H9 (cell line): ENCODE measurements at regions not wholly inside any gene's neighbourhood (a gene's known extent, or its start where the extent isn't known, plus 50 kb on each side); places are given as distances from the start of the nearest gene placed in this dataset.

Experiments
- DNase-seq: peaks from one replicate; pipeline ENCODE4 v3.0.0-alpha.2; 2017
- H2AFZ ChIP-seq: one replicate; pipeline ENCODE4 v1.6.1; 2013; ENCODE audit warnings: mild to moderate bottlenecking, low read length, control low read depth, moderate library complexity
- H2AK5ac ChIP-seq: 2 replicates; pipeline ENCODE4 v1.6.1; 2013; ENCODE audit warnings: low read length, control low read depth, mixed read lengths; ENCODE audit not compliant: insufficient read length
- H2BK120ac ChIP-seq: one replicate; pipeline ENCODE4 v1.6.1; 2013; ENCODE audit warnings: low read depth, mild to moderate bottlenecking, low read length, control low read depth, inconsistent platforms; ENCODE audit not compliant: poor library complexity, severe bottlenecking
- H2BK12ac ChIP-seq: 2 replicates; pipeline ENCODE4 v1.6.1; 2013; ENCODE audit warnings: low read length, control low read depth, mixed read lengths, low read depth; ENCODE audit not compliant: insufficient read length
- H2BK15ac ChIP-seq: 2 replicates; pipeline ENCODE4 v1.6.1; 2013; ENCODE audit warnings: low read depth, low read length, control low read depth
- H2BK20ac ChIP-seq: one replicate; pipeline ENCODE4 v1.6.1; 2013; ENCODE audit warnings: low read depth, mild to moderate bottlenecking, low read length, control low read depth, inconsistent platforms; ENCODE audit not compliant: poor library complexity, severe bottlenecking
- H2BK5ac ChIP-seq: 2 replicates; pipeline ENCODE4 v1.6.1; 2013; ENCODE audit warnings: low read length, control low read depth, mixed read lengths; ENCODE audit not compliant: insufficient read length
- H3K14ac ChIP-seq: 2 replicates; pipeline ENCODE4 v1.6.1; 2013; ENCODE audit warnings: low read length, control low read depth; ENCODE audit not compliant: insufficient read depth
- H3K18ac ChIP-seq: 2 replicates; pipeline ENCODE4 v1.6.1; 2013; ENCODE audit warnings: low read depth, mild to moderate bottlenecking, mixed read lengths, low read length, control low read depth; ENCODE audit not compliant: insufficient read length
- H3K23ac ChIP-seq: 2 replicates; pipeline ENCODE4 v1.6.1; 2013; ENCODE audit warnings: low read length, control low read depth, mixed read lengths, low read depth; ENCODE audit not compliant: insufficient read length
- H3K23me2 ChIP-seq: 2 replicates; pipeline ENCODE4 v1.6.1; 2013; ENCODE audit warnings: low read depth, mild to moderate bottlenecking, mixed read lengths, low read length, control low read depth; ENCODE audit not compliant: insufficient read length, poor library complexity, severe bottlenecking
- H3K27ac ChIP-seq: 2 replicates; pipeline ENCODE4 v1.5.1; 2013; ENCODE audit warnings: low read length, control low read depth, mixed read lengths, low read depth; ENCODE audit not compliant: insufficient read length
- H3K27me3 ChIP-seq: 2 replicates; pipeline ENCODE4 v1.6.1; 2013; ENCODE audit warnings: low read length, control low read depth, inconsistent platforms; ENCODE audit not compliant: insufficient read depth
- H3K4ac ChIP-seq: 2 replicates; pipeline ENCODE4 v1.6.1; 2013; ENCODE audit warnings: low read depth, mild to moderate bottlenecking, control low read depth, inconsistent platforms, low read length, moderate library complexity
- H3K4me1 ChIP-seq: 2 replicates; pipeline ENCODE4 v1.6.1; 2013; ENCODE audit warnings: low read length, control low read depth, inconsistent platforms; ENCODE audit not compliant: insufficient read depth
- H3K4me2 ChIP-seq: 2 replicates; pipeline ENCODE4 v1.6.1; 2013; ENCODE audit warnings: low read length, control low read depth, mixed read lengths; ENCODE audit not compliant: insufficient read length, insufficient read depth
- H3K56ac ChIP-seq: 2 replicates; pipeline ENCODE4 v1.6.1; 2013; ENCODE audit warnings: low read depth, mild to moderate bottlenecking, mixed read lengths, low read length, control low read depth; ENCODE audit not compliant: insufficient read length
- H3K79me1 ChIP-seq: 2 replicates; pipeline ENCODE4 v1.6.1; 2013; ENCODE audit warnings: low read depth, mild to moderate bottlenecking, moderate library complexity, low read length, control low read depth, inconsistent platforms; ENCODE audit not compliant: insufficient read depth, poor library complexity, severe bottlenecking
- H3K79me2 ChIP-seq: 2 replicates; pipeline ENCODE4 v1.6.1; 2013; ENCODE audit warnings: low read length, control low read depth, inconsistent platforms; ENCODE audit not compliant: insufficient read depth
- H3K9ac ChIP-seq: 2 replicates; pipeline ENCODE4 v1.6.1; 2013; ENCODE audit warnings: low read length, control low read depth, mixed read lengths; ENCODE audit not compliant: insufficient read length; ENCODE audit errors: extremely low read depth
- H3K9me3 ChIP-seq: one replicate; pipeline ENCODE4 v1.6.1; 2013; ENCODE audit warnings: low read depth, low read length, inconsistent platforms; ENCODE audit not compliant: control insufficient read depth
- H3T11ph ChIP-seq: one replicate; pipeline ENCODE4 v1.6.1; 2013; ENCODE audit warnings: mild to moderate bottlenecking, low read length, control low read depth, inconsistent platforms
- H4K20me1 ChIP-seq: one replicate; pipeline ENCODE4 v1.6.1; 2013; ENCODE audit not compliant: control insufficient read depth, insufficient read length, insufficient read depth
- H4K5ac ChIP-seq: 2 replicates; pipeline ENCODE4 v1.6.1; 2013; ENCODE audit warnings: low read depth, mild to moderate bottlenecking, mixed read lengths, low read length, control low read depth; ENCODE audit not compliant: insufficient read length
- H4K8ac ChIP-seq: replicated peaks from 2 replicates; pipeline ENCODE4 v1.6.1; 2013; ENCODE audit warnings: low read length, control low read depth, mixed read lengths, low read depth; ENCODE audit not compliant: insufficient read length
- H4K91ac ChIP-seq: 2 replicates; pipeline ENCODE4 v1.6.1; 2013; ENCODE audit warnings: low read depth, mild to moderate bottlenecking, moderate library complexity, mixed read lengths, low read length, control low read depth; ENCODE audit not compliant: insufficient read length
- H3K27ac Mint-ChIP-seq, 3 experiments: 2 replicates in 2 of 3; 3 replicates in 1 of 3; pipeline ENCODE4 v1.8.0; 2020 to 2021; ENCODE audit warnings: mixed read lengths in 3 of 3, mild to moderate bottlenecking in 1 of 3, moderate library complexity in 1 of 3
- H3K27me3 Mint-ChIP-seq: 2 replicates; pipeline ENCODE4 v1.8.0; 2021; ENCODE audit warnings: low read depth, mild to moderate bottlenecking, moderate library complexity, mixed read lengths
- H3K36me3 Mint-ChIP-seq, 3 experiments: 2 replicates in 2 of 3; 3 replicates in 1 of 3; pipeline ENCODE4 v1.8.0; 2020 to 2021; ENCODE audit warnings: low read depth in 3 of 3, mixed read lengths in 3 of 3; ENCODE audit not compliant: insufficient read depth in 1 of 3
- H3K4me1 Mint-ChIP-seq, 2 experiments: 2 replicates each; pipeline ENCODE4 v1.8.0; 2020; ENCODE audit warnings: mixed read lengths in 2 of 2
- H3K4me3 Mint-ChIP-seq, 2 experiments: 2 replicates in 1 of 2; 3 replicates in 1 of 2; pipeline ENCODE4 v1.8.0; 2020 to 2021; ENCODE audit warnings: mild to moderate bottlenecking in 2 of 2, mixed read lengths in 2 of 2, moderate library complexity in 1 of 2
- H3K9me3 Mint-ChIP-seq, 2 experiments: 2 replicates in 1 of 2; 3 replicates in 1 of 2; pipeline ENCODE4 v1.8.0; 2020; ENCODE audit warnings: mild to moderate bottlenecking in 2 of 2, mixed read lengths in 2 of 2, moderate library complexity in 1 of 2
- WGBS: extraction: QIAGEN DNeasy Blood & Tissue Kit; methylation state at CpG from one replicate; pipeline ENCODE4 v1.1.7; 2013; ENCODE audit warnings: missing lambda C conversion rate, low lambda C conversion rate, mixed read lengths; ENCODE audit not compliant: insufficient read length; ENCODE audit errors: extremely low coverage; 5-methylcytosine and 5-hydroxymethylcytosine counted together
- TF ChIP-seq, protein P1 (sequence below): fragments of 200-600 bp; sonication (generic); conservative IDR thresholded peaks from 3 replicates; pipeline ENCODE4 v1.8.0; 2021; ENCODE audit warnings: antibody characterized with exemption, mild to moderate bottlenecking

DNA sequence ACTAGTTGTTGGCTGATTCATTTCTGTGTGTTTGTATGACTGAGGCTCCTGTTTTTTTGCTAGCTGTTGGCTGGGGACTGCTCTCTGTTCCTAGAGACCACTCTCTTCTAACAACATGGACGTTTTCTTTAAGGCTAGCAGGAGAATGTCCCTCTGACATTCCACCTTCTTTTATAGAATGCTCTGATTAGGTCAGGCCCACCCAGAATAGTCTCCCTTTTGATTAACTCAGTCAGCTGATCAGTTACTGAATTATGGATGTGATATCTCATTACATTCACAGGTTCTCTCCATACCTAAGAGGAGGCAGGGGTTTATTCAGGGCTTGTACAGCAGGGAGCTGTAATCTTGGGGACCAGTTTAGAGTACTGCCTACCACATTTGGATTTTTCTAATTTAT is 175.6 kb upstream of the RHOBTB1 start:
- H3K27ac ChIP-seq: no peak overlapping the region
- H2AK5ac ChIP-seq: no peak overlapping the region
- no peaks in the 10 kb centered on the region for H3K4me1 ChIP-seq
- H2BK5ac ChIP-seq: no peak overlapping the region
- H4K5ac ChIP-seq: no peak overlapping the region
- no peak overlapping the region for H4K8ac ChIP-seq
- H2AFZ ChIP-seq: no peak overlapping the region
- Mint-ChIP-seq H3K27ac (no peak overlapping the region), H3K4me1 (no peaks in the 10 kb centered on the region), H3K4me3 (no peak overlapping the region), H3K36me3 (no peaks in the 10 kb centered on the region), H3K27me3 (no peaks in the 10 kb centered on the region), H3K9me3 (no peaks in the 10 kb centered on the region)
- no peaks in the 10 kb centered on the region for H3K27me3 ChIP-seq
- TF ChIP-seq, protein P1, sequence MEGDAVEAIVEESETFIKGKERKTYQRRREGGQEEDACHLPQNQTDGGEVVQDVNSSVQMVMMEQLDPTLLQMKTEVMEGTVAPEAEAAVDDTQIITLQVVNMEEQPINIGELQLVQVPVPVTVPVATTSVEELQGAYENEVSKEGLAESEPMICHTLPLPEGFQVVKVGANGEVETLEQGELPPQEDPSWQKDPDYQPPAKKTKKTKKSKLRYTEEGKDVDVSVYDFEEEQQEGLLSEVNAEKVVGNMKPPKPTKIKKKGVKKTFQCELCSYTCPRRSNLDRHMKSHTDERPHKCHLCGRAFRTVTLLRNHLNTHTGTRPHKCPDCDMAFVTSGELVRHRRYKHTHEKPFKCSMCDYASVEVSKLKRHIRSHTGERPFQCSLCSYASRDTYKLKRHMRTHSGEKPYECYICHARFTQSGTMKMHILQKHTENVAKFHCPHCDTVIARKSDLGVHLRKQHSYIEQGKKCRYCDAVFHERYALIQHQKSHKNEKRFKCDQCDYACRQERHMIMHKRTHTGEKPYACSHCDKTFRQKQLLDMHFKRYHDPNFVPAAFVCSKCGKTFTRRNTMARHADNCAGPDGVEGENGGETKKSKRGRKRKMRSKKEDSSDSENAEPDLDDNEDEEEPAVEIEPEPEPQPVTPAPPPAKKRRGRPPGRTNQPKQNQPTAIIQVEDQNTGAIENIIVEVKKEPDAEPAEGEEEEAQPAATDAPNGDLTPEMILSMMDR: no peak
- no peak overlapping the region for H3K9ac ChIP-seq
- H4K20me1 ChIP-seq: no peaks in the 10 kb centered on the region
- H2BK120ac ChIP-seq: no peak overlapping the region
- no peak overlapping the region for H3K18ac ChIP-seq
- H2BK15ac ChIP-seq: no peak overlapping the region
- H3K4me2 ChIP-seq: no peak overlapping the region
- H2BK12ac ChIP-seq: no peak overlapping the region
- no peaks in the 10 kb centered on the region for H3K23me2 ChIP-seq
- no peak overlapping the region for H3K14ac ChIP-seq
- no peak for DNase-seq
- H3K9me3 ChIP-seq: no peaks in the 10 kb centered on the region
- no peak overlapping the region for H3K4ac ChIP-seq
- no peak overlapping the region for H3K23ac ChIP-seq
- no CpG with 5 or more reads among the region's 1 CpG for WGBS
- H3K79me2 ChIP-seq: no peaks in the 10 kb centered on the region; the same call in 1 of the 2 replicates
- no peak overlapping the region for H2BK20ac ChIP-seq
- H3T11ph ChIP-seq: no peak overlapping the region
- H4K91ac ChIP-seq: no peak overlapping the region
- no peaks in the 10 kb centered on the region for H3K79me1 ChIP-seq
- no peak overlapping the region for H3K56ac ChIP-seq
